Endodermal cell (in vitro differentiated cells): ENCODE measurements at regions not wholly inside any gene's neighbourhood (a gene's known extent, or its start where the extent isn't known, plus 50 kb on each side); places are given as distances from the start of the nearest gene placed in this dataset.
A peak's percentile ranks its signal among the peaks of the same experiment; 100 is the strongest.

Experiments used
- DNase-seq: peaks from one replicate; pipeline ENCODE4 v3.0.0-alpha.2; 2017
- H3K27ac ChIP-seq: 2 replicates; pipeline ENCODE4 v1.5.1; 2013; ENCODE audit warnings: mild to moderate bottlenecking, low read depth, low read length, moderate library complexity
- H3K27me3 ChIP-seq: 2 replicates; pipeline ENCODE4 v1.6.1; 2013; ENCODE audit warnings: mild to moderate bottlenecking, low read length, moderate library complexity; ENCODE audit not compliant: insufficient read depth, control insufficient read depth, poor library complexity, severe bottlenecking
- H3K36me3 ChIP-seq: 2 replicates; pipeline ENCODE4 v1.7.0; 2013; ENCODE audit warnings: mild to moderate bottlenecking, low read length, moderate library complexity; ENCODE audit not compliant: control insufficient read depth, insufficient read depth
- H3K4me1 ChIP-seq: one replicate; pipeline ENCODE4 v1.7.0; 2013; ENCODE audit warnings: low read length; ENCODE audit not compliant: control insufficient read depth, insufficient read depth
- H3K4me3 ChIP-seq: 2 replicates; pipeline ENCODE4 v1.5.1; 2013; ENCODE audit warnings: mild to moderate bottlenecking, low read length, moderate library complexity
- H3K9ac ChIP-seq: 2 replicates; pipeline ENCODE4 v1.6.1; 2013; ENCODE audit warnings: mild to moderate bottlenecking, low read length, moderate library complexity; ENCODE audit not compliant: poor library complexity, severe bottlenecking; ENCODE audit errors: extremely low read depth
- H3K9me3 ChIP-seq: 2 replicates; pipeline ENCODE4 v1.6.1; 2013; ENCODE audit warnings: mild to moderate bottlenecking, low read length, moderate library complexity; ENCODE audit not compliant: control insufficient read depth
- H3K27ac Mint-ChIP-seq: 2 replicates; pipeline ENCODE4 v1.8.0; 2020; ENCODE audit warnings: mixed read lengths
- H3K27me3 Mint-ChIP-seq: 2 replicates; pipeline ENCODE4 v1.8.0; 2021; ENCODE audit warnings: mild to moderate bottlenecking, mixed read lengths; ENCODE audit not compliant: insufficient read depth
- H3K36me3 Mint-ChIP-seq: 2 replicates; pipeline ENCODE4 v1.8.0; 2020; ENCODE audit warnings: low read depth, mixed read lengths
- H3K4me1 Mint-ChIP-seq: 2 replicates; pipeline ENCODE4 v1.8.0; 2020; ENCODE audit warnings: mixed read lengths
- H3K4me3 Mint-ChIP-seq: 2 replicates; pipeline ENCODE4 v1.8.0; 2020; ENCODE audit warnings: mild to moderate bottlenecking, moderate library complexity, mixed read lengths
- H3K9me3 Mint-ChIP-seq: 2 replicates; pipeline ENCODE4 v1.8.0; 2020; ENCODE audit warnings: mild to moderate bottlenecking, mixed read lengths
- CTCF ChIP-seq: fragments of 200-600 bp; sonication (generic); conservative IDR thresholded peaks from 2 replicates; pipeline ENCODE4 v1.5.0; 2021; ENCODE audit warnings: antibody characterized with exemption, mild to moderate bottlenecking
- WGBS, 2 experiments: methylation state at CpG; one replicate each; pipeline versions ENCODE4 v1.1.5 to v1.1.7; 2013; ENCODE audit warnings: missing lambda C conversion rate in 2 of 2, mixed read lengths in 1 of 2; ENCODE audit not compliant: insufficient coverage in 1 of 2, insufficient read length in 1 of 2; 5-methylcytosine and 5-hydroxymethylcytosine counted together

DNA sequence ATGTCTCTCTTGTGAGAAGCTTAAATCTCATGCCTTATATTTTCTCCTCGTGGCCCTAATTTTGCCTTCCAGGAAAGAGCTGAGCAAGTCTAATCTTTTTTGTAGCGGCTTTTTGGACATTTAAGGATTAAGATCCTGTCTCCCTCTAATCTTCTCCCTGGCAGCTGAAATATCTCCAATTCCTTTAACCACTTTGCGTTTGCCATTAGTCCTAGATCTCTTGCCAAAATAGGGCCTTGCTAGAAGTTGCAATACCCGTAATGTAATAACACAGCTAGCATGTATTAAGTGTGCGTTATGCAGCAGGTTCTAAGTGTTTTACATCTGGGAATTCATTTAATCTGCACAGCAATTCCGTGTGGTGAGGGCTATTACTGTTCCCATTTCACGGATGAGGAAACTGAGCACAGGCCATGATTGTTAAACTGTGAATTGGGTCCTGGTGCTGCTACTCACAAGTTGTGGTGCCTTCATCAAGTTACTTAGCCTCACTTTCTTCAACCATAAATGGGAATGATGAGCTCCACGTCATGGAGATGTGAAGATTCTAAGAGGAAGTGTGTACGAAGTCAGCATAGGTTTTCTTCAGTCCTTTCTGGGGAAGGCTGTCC is 198.9 kb upstream of the ASIC2 start:
- H3K27me3 Mint-ChIP-seq = peaks cover 8% of the 10 kb centered on the region
- no peak for TF ChIP-seq CTCF

DNA sequence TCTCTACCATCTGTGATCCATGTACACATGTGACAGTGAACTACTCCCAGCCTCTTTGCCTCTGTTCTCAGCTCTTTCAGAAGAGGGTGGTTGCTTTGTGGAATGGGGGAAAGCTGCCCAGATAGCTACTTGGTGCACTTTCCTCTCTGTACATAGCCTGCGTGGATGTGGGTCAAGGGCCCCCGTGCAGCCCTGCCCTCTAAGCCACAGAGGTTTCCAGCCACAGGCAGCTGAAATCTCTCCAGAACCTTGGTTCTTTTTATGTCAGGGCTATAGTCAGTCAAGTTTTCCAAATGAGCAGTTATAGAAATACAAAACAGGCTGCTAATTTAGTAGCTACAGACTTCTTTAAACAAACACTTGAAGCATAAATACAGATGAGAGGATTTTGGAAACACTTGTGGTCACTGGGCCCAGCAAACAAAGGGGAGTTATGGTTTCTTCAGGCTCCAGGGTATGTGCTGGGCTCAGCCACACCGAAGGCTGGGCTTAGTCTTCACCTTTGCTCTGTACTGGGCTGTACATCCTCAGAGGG is 199.7 kb upstream of the ASIC2 start:
- Mint-ChIP-seq H3K36me3 (no peaks in the 10 kb centered on the region), H3K9me3 (no peaks in the 10 kb centered on the region), H3K27ac (no peak overlapping the region), H3K27me3 (peaks cover 8% of the 10 kb centered on the region), H3K4me1 (no peaks in the 10 kb centered on the region), H3K4me3 (no peak overlapping the region)
- no peaks in the 10 kb centered on the region for H3K36me3 ChIP-seq
- H3K9ac ChIP-seq = no peak overlapping the region
- no peak overlapping the region for H3K27ac ChIP-seq
- no peak for DNase-seq
- H3K4me1 ChIP-seq = no peaks in the 10 kb centered on the region
- H3K9me3 ChIP-seq = no peaks in the 10 kb centered on the region
- 94 to 100% methylated on average over 3 of the region's 3 CpGs for WGBS, 2 experiments
- H3K27me3 ChIP-seq = no peaks in the 10 kb centered on the region
- H3K4me3 ChIP-seq = no peak overlapping the region
- no peak for TF ChIP-seq CTCF

More for the DNA sequence above, 198.9 kb upstream of the ASIC2 start:
- Mint-ChIP-seq H3K27ac (no peak overlapping the region), H3K36me3 (no peaks in the 10 kb centered on the region), H3K9me3 (no peaks in the 10 kb centered on the region), H3K4me3 (no peak overlapping the region), H3K4me1 (no peaks in the 10 kb centered on the region)
- Histone ChIP-seq H3K27me3 (no peaks in the 10 kb centered on the region), H3K4me3 (no peak overlapping the region), H3K36me3 (no peaks in the 10 kb centered on the region), H3K27ac (no peak overlapping the region), H3K9ac (no peak overlapping the region), H3K4me1 (no peaks in the 10 kb centered on the region), H3K9me3 (no peaks in the 10 kb centered on the region)
- WGBS, 2 experiments = 87 to 88% methylated on average over 8 to 9 of the region's 9 CpGs
- DNase-seq = no peak

GRCh38 chr17:33493566-33493965 is 200.5 kb upstream of the ASIC2 start:
- no peak for TF ChIP-seq CTCF
- no peaks in the 10 kb centered on the region for H3K4me1 ChIP-seq
- Mint-ChIP-seq H3K4me1 (no peaks in the 10 kb centered on the region), H3K27me3 (peaks cover 9% of the 10 kb centered on the region), H3K27ac (no peak overlapping the region), H3K4me3 (no peak overlapping the region), H3K9me3 (no peaks in the 10 kb centered on the region), H3K36me3 (no peaks in the 10 kb centered on the region)
- no peaks in the 10 kb centered on the region for H3K9me3 ChIP-seq
- DNase-seq = no peak
- H3K9ac ChIP-seq = no peak overlapping the region
- H3K27ac ChIP-seq = peak overlapping the region; percentile 0
- H3K4me3 ChIP-seq = no peak overlapping the region
- no peaks in the 10 kb centered on the region for H3K36me3 ChIP-seq
- H3K27me3 ChIP-seq = no peaks in the 10 kb centered on the region
- 84 to 85% methylated on average over 5 of the region's 5 CpGs for WGBS, 2 experiments
